H9 (cell line): ENCODE measurements at regions not wholly inside any gene's neighbourhood (a gene's known extent, or its start where the extent isn't known, plus 50 kb on each side); places are given as distances from the start of the nearest gene placed in this dataset.

Experiments used
- DNase-seq: peaks from one replicate; pipeline ENCODE4 v3.0.0-alpha.2; 2017
- H2AFZ ChIP-seq: one replicate; pipeline ENCODE4 v1.6.1; 2013; ENCODE audit warnings: mild to moderate bottlenecking, low read length, control low read depth, moderate library complexity
- H2AK5ac ChIP-seq: 2 replicates; pipeline ENCODE4 v1.6.1; 2013; ENCODE audit warnings: low read length, control low read depth, mixed read lengths; ENCODE audit not compliant: insufficient read length
- H2BK120ac ChIP-seq: one replicate; pipeline ENCODE4 v1.6.1; 2013; ENCODE audit warnings: low read depth, mild to moderate bottlenecking, low read length, control low read depth, inconsistent platforms; ENCODE audit not compliant: poor library complexity, severe bottlenecking
- H2BK12ac ChIP-seq: 2 replicates; pipeline ENCODE4 v1.6.1; 2013; ENCODE audit warnings: low read length, control low read depth, mixed read lengths, low read depth; ENCODE audit not compliant: insufficient read length
- H2BK15ac ChIP-seq: 2 replicates; pipeline ENCODE4 v1.6.1; 2013; ENCODE audit warnings: low read depth, low read length, control low read depth
- H2BK20ac ChIP-seq: one replicate; pipeline ENCODE4 v1.6.1; 2013; ENCODE audit warnings: low read depth, mild to moderate bottlenecking, low read length, control low read depth, inconsistent platforms; ENCODE audit not compliant: poor library complexity, severe bottlenecking
- H2BK5ac ChIP-seq: 2 replicates; pipeline ENCODE4 v1.6.1; 2013; ENCODE audit warnings: low read length, control low read depth, mixed read lengths; ENCODE audit not compliant: insufficient read length
- H3K14ac ChIP-seq: 2 replicates; pipeline ENCODE4 v1.6.1; 2013; ENCODE audit warnings: low read length, control low read depth; ENCODE audit not compliant: insufficient read depth
- H3K18ac ChIP-seq: 2 replicates; pipeline ENCODE4 v1.6.1; 2013; ENCODE audit warnings: low read depth, mild to moderate bottlenecking, mixed read lengths, low read length, control low read depth; ENCODE audit not compliant: insufficient read length
- H3K23ac ChIP-seq: 2 replicates; pipeline ENCODE4 v1.6.1; 2013; ENCODE audit warnings: low read length, control low read depth, mixed read lengths, low read depth; ENCODE audit not compliant: insufficient read length
- H3K23me2 ChIP-seq: 2 replicates; pipeline ENCODE4 v1.6.1; 2013; ENCODE audit warnings: low read depth, mild to moderate bottlenecking, mixed read lengths, low read length, control low read depth; ENCODE audit not compliant: insufficient read length, poor library complexity, severe bottlenecking
- H3K27ac ChIP-seq: 2 replicates; pipeline ENCODE4 v1.5.1; 2013; ENCODE audit warnings: low read length, control low read depth, mixed read lengths, low read depth; ENCODE audit not compliant: insufficient read length
- H3K27me3 ChIP-seq: 2 replicates; pipeline ENCODE4 v1.6.1; 2013; ENCODE audit warnings: low read length, control low read depth, inconsistent platforms; ENCODE audit not compliant: insufficient read depth
- H3K4ac ChIP-seq: 2 replicates; pipeline ENCODE4 v1.6.1; 2013; ENCODE audit warnings: low read depth, mild to moderate bottlenecking, control low read depth, inconsistent platforms, low read length, moderate library complexity
- H3K4me1 ChIP-seq: 2 replicates; pipeline ENCODE4 v1.6.1; 2013; ENCODE audit warnings: low read length, control low read depth, inconsistent platforms; ENCODE audit not compliant: insufficient read depth
- H3K4me2 ChIP-seq: 2 replicates; pipeline ENCODE4 v1.6.1; 2013; ENCODE audit warnings: low read length, control low read depth, mixed read lengths; ENCODE audit not compliant: insufficient read length, insufficient read depth
- H3K56ac ChIP-seq: 2 replicates; pipeline ENCODE4 v1.6.1; 2013; ENCODE audit warnings: low read depth, mild to moderate bottlenecking, mixed read lengths, low read length, control low read depth; ENCODE audit not compliant: insufficient read length
- H3K79me1 ChIP-seq: 2 replicates; pipeline ENCODE4 v1.6.1; 2013; ENCODE audit warnings: low read depth, mild to moderate bottlenecking, moderate library complexity, low read length, control low read depth, inconsistent platforms; ENCODE audit not compliant: insufficient read depth, poor library complexity, severe bottlenecking
- H3K79me2 ChIP-seq: 2 replicates; pipeline ENCODE4 v1.6.1; 2013; ENCODE audit warnings: low read length, control low read depth, inconsistent platforms; ENCODE audit not compliant: insufficient read depth
- H3K9ac ChIP-seq: 2 replicates; pipeline ENCODE4 v1.6.1; 2013; ENCODE audit warnings: low read length, control low read depth, mixed read lengths; ENCODE audit not compliant: insufficient read length; ENCODE audit errors: extremely low read depth
- H3K9me3 ChIP-seq: one replicate; pipeline ENCODE4 v1.6.1; 2013; ENCODE audit warnings: low read depth, low read length, inconsistent platforms; ENCODE audit not compliant: control insufficient read depth
- H3T11ph ChIP-seq: one replicate; pipeline ENCODE4 v1.6.1; 2013; ENCODE audit warnings: mild to moderate bottlenecking, low read length, control low read depth, inconsistent platforms
- H4K20me1 ChIP-seq: one replicate; pipeline ENCODE4 v1.6.1; 2013; ENCODE audit not compliant: control insufficient read depth, insufficient read length, insufficient read depth
- H4K5ac ChIP-seq: 2 replicates; pipeline ENCODE4 v1.6.1; 2013; ENCODE audit warnings: low read depth, mild to moderate bottlenecking, mixed read lengths, low read length, control low read depth; ENCODE audit not compliant: insufficient read length
- H4K8ac ChIP-seq: replicated peaks from 2 replicates; pipeline ENCODE4 v1.6.1; 2013; ENCODE audit warnings: low read length, control low read depth, mixed read lengths, low read depth; ENCODE audit not compliant: insufficient read length
- H4K91ac ChIP-seq: 2 replicates; pipeline ENCODE4 v1.6.1; 2013; ENCODE audit warnings: low read depth, mild to moderate bottlenecking, moderate library complexity, mixed read lengths, low read length, control low read depth; ENCODE audit not compliant: insufficient read length
- H3K27ac Mint-ChIP-seq, 3 experiments: 2 replicates in 2 of 3; 3 replicates in 1 of 3; pipeline ENCODE4 v1.8.0; 2020 to 2021; ENCODE audit warnings: mixed read lengths in 3 of 3, mild to moderate bottlenecking in 1 of 3, moderate library complexity in 1 of 3
- H3K27me3 Mint-ChIP-seq: 2 replicates; pipeline ENCODE4 v1.8.0; 2021; ENCODE audit warnings: low read depth, mild to moderate bottlenecking, moderate library complexity, mixed read lengths
- H3K36me3 Mint-ChIP-seq, 3 experiments: 2 replicates in 2 of 3; 3 replicates in 1 of 3; pipeline ENCODE4 v1.8.0; 2020 to 2021; ENCODE audit warnings: low read depth in 3 of 3, mixed read lengths in 3 of 3; ENCODE audit not compliant: insufficient read depth in 1 of 3
- H3K4me1 Mint-ChIP-seq, 2 experiments: 2 replicates each; pipeline ENCODE4 v1.8.0; 2020; ENCODE audit warnings: mixed read lengths in 2 of 2
- H3K4me3 Mint-ChIP-seq, 2 experiments: 2 replicates in 1 of 2; 3 replicates in 1 of 2; pipeline ENCODE4 v1.8.0; 2020 to 2021; ENCODE audit warnings: mild to moderate bottlenecking in 2 of 2, mixed read lengths in 2 of 2, moderate library complexity in 1 of 2
- H3K9me3 Mint-ChIP-seq, 2 experiments: 2 replicates in 1 of 2; 3 replicates in 1 of 2; pipeline ENCODE4 v1.8.0; 2020; ENCODE audit warnings: mild to moderate bottlenecking in 2 of 2, mixed read lengths in 2 of 2, moderate library complexity in 1 of 2
- WGBS: extraction: QIAGEN DNeasy Blood & Tissue Kit; methylation state at CpG from one replicate; pipeline ENCODE4 v1.1.7; 2013; ENCODE audit warnings: missing lambda C conversion rate, low lambda C conversion rate, mixed read lengths; ENCODE audit not compliant: insufficient read length; ENCODE audit errors: extremely low coverage; 5-methylcytosine and 5-hydroxymethylcytosine counted together
- TF ChIP-seq, protein P1 (sequence below): fragments of 200-600 bp; sonication (generic); conservative IDR thresholded peaks from 3 replicates; pipeline ENCODE4 v1.8.0; 2021; ENCODE audit warnings: antibody characterized with exemption, mild to moderate bottlenecking

DNA sequence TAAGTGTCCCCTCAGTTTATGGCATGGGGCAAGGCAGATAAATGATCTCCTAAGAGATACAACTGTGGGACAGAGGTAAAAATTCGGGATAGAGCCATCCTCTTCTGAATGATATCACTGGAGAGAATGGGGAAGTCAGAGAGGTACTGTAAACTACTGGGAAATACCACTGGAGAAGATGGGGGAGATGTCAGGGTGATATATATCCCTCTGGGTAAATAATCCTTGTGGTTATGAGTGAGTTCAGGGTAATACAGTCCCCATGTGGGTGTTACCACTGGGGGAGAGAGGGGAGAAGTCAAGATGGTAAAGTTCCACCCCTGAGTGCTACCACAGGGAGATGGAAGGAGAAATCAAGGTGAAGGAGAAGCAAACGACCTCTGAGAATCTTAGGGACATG, 63.9 kb upstream of the ZNF81 start:
- Histone ChIP-seq H3K27ac (no peak overlapping the region), H2BK120ac (no peak overlapping the region), H3T11ph (no peak overlapping the region), H4K91ac (no peak overlapping the region), H3K18ac (no peak overlapping the region), H3K4me2 (no peak overlapping the region), H3K9ac (no peak overlapping the region), H3K79me1 (no peaks in the 10 kb centered on the region), H3K4me1 (no peaks in the 10 kb centered on the region), H2BK5ac (no peak overlapping the region), H3K23ac (no peak overlapping the region), H4K5ac (no peak overlapping the region), H3K23me2 (no peaks in the 10 kb centered on the region), H3K27me3 (no peaks in the 10 kb centered on the region), H2BK15ac (no peak overlapping the region), H2BK12ac (no peak overlapping the region), H3K4ac (no peak overlapping the region), H4K8ac (no peak overlapping the region), H2AFZ (no peak overlapping the region), H3K56ac (no peak overlapping the region), H3K14ac (no peak overlapping the region), H3K79me2 (no peaks in the 10 kb centered on the region), H2AK5ac (no peak overlapping the region), H3K9me3 (peaks cover 31% of the 10 kb centered on the region), H2BK20ac (no peak overlapping the region), H4K20me1 (no peaks in the 10 kb centered on the region)
- TF ChIP-seq, protein P1, sequence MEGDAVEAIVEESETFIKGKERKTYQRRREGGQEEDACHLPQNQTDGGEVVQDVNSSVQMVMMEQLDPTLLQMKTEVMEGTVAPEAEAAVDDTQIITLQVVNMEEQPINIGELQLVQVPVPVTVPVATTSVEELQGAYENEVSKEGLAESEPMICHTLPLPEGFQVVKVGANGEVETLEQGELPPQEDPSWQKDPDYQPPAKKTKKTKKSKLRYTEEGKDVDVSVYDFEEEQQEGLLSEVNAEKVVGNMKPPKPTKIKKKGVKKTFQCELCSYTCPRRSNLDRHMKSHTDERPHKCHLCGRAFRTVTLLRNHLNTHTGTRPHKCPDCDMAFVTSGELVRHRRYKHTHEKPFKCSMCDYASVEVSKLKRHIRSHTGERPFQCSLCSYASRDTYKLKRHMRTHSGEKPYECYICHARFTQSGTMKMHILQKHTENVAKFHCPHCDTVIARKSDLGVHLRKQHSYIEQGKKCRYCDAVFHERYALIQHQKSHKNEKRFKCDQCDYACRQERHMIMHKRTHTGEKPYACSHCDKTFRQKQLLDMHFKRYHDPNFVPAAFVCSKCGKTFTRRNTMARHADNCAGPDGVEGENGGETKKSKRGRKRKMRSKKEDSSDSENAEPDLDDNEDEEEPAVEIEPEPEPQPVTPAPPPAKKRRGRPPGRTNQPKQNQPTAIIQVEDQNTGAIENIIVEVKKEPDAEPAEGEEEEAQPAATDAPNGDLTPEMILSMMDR, result no peak
- H3K4me1 Mint-ChIP-seq, result no peaks in the 10 kb centered on the region; a peak in 1 of 4 replicates
- no peak overlapping the region for H3K4me3 Mint-ChIP-seq
- H3K27ac Mint-ChIP-seq, result no peak overlapping the region; a peak in 1 of 7 replicates
- peaks cover 68 to 69% of the 10 kb centered on the region in 2 experiments for H3K9me3 Mint-ChIP-seq
- no CpG with 5 or more reads among the region's 2 CpGs for WGBS
- peaks cover 4 to 11% (median 5%) of the 10 kb centered on the region in 3 experiments; a peak in 4 of 7 replicates for H3K36me3 Mint-ChIP-seq
- H3K27me3 Mint-ChIP-seq, result peaks cover 4% of the 10 kb centered on the region; the same call in 1 of the 2 replicates
- no peak for DNase-seq
